ENCODE measurements at regions not wholly inside any gene's neighbourhood (a gene's known extent, or its start where the extent isn't known, plus 50 kb on each side); places are given as distances from the start of the nearest gene placed in this dataset.

DNA sequence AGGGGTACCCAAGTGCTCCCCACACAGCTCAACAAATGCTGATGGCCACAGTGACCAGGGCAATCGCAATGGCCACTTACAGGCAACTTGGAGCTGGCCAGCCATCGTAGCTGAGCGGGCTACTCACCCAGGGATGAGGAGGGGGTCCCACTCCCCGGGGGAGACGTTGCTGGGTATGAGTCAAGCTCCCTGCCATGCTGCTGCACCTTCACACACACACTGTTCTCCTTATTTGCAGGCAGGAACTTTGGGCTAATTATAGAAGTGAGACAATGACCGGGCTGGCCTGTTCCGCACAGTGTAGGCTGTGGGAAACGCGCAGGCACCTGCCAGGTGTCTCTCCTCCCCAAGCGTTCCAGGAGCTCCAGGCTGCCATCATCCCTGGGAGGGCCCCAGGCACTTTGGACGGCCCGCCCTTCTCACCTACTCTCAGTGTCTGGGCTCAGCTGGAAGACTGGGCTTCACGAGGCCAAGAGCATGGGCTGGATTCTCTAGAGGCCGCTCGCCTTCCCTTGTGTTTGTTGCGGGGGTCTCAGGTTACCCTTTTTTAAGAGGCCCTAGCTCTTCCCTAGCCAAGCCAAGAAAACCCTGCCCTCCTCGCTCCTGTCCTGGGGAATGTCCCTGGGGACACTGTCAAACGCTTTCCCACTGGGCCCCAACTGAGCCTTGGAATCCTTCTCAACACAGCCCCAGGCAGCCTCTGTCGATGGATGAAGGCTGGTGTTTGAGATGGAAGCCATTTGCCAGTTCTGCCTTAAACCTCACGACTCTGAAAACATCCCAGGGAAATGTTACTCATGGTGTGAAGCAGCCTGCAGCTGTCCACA, 73.0 kb downstream of the RTL6 start:
- H3K36me3 ChIP-seq (ENCODE audit: control insufficient read depth, insufficient read depth, low read length), result no peaks in the 10 kb centered on the region
- H3K79me2 ChIP-seq (ENCODE audit: control insufficient read depth, insufficient read depth, low read length), result no peaks in the 10 kb centered on the region
- H3K4me1 ChIP-seq (ENCODE audit: control insufficient read depth, extremely low read depth, insufficient read depth, low read length), result no peaks in the 10 kb centered on the region
- H3K9me3 ChIP-seq (ENCODE audit: control insufficient read depth, insufficient read depth, low read depth, low read length), result no peaks in the 10 kb centered on the region
- DNase-seq (ENCODE audit: low read depth in 2 of 2), result peak in 1 of 2 donors; percentile 21
- no peak overlapping the region for H3K9ac ChIP-seq (ENCODE audit: insufficient read depth, low read length)
- H3K27ac ChIP-seq (ENCODE audit: insufficient read depth, low read length), result no peak overlapping the region
- no peak overlapping the region for H3K4me3 ChIP-seq (replicated peaks in 1 of 4; ENCODE audit: control extremely low read depth in 1 of 4, insufficient read depth in 1 of 4, low read depth in 3 of 4, low read length in 4 of 4)
- H3K27me3 ChIP-seq (ENCODE audit: control insufficient read depth, insufficient read depth, low read length), result no peaks in the 10 kb centered on the region
- no peaks in the 10 kb centered on the region for H4K20me1 ChIP-seq (ENCODE audit: control insufficient read depth, extremely low read depth, insufficient read depth, low read length)
- H3K4me2 ChIP-seq (ENCODE audit: extremely low read depth, insufficient read depth, low read length), result no peak overlapping the region
- H2AFZ ChIP-seq (ENCODE audit: low read length), result no peak overlapping the region
- no peak for TF ChIP-seq EZH2 (IDR thresholded peaks at IDR 0.05; ENCODE audit: low read length, missing control alignments)
- TF ChIP-seq, protein P1, sequence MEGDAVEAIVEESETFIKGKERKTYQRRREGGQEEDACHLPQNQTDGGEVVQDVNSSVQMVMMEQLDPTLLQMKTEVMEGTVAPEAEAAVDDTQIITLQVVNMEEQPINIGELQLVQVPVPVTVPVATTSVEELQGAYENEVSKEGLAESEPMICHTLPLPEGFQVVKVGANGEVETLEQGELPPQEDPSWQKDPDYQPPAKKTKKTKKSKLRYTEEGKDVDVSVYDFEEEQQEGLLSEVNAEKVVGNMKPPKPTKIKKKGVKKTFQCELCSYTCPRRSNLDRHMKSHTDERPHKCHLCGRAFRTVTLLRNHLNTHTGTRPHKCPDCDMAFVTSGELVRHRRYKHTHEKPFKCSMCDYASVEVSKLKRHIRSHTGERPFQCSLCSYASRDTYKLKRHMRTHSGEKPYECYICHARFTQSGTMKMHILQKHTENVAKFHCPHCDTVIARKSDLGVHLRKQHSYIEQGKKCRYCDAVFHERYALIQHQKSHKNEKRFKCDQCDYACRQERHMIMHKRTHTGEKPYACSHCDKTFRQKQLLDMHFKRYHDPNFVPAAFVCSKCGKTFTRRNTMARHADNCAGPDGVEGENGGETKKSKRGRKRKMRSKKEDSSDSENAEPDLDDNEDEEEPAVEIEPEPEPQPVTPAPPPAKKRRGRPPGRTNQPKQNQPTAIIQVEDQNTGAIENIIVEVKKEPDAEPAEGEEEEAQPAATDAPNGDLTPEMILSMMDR (conservative IDR thresholded peaks at IDR 0.05 in 1 of 2, IDR thresholded peaks at IDR 0.05 in 1 of 2; ENCODE audit: low read depth in 1 of 2, low read length in 2 of 2), result no peak

DNA sequence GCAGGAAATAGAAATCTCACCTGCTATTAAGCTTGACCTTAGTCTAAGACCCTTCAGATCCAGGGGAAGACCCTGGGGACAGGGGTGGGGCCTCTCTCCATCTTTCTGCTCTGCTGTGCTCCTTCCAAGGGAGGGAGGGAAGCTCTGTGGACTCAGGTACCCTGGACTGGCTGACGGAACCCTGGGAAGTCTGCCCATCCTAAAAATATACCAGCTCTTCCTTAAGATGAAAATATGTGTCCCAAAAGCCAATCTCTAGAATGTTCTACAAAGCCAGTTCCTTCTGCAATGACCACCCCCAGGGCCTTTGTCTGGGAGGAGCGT, 73.7 kb downstream of the RTL6 start:
- Histone ChIP-seq H3K36me3 (ENCODE audit: control insufficient read depth, insufficient read depth, low read length) (no peaks in the 10 kb centered on the region), H3K4me3 (replicated peaks in 1 of 4; ENCODE audit: control extremely low read depth in 1 of 4, insufficient read depth in 1 of 4, low read depth in 3 of 4, low read length in 4 of 4) (no peak overlapping the region), H3K9ac (ENCODE audit: insufficient read depth, low read length) (no peak overlapping the region), H3K79me2 (ENCODE audit: control insufficient read depth, insufficient read depth, low read length) (no peaks in the 10 kb centered on the region), H3K4me1 (ENCODE audit: control insufficient read depth, extremely low read depth, insufficient read depth, low read length) (no peaks in the 10 kb centered on the region), H4K20me1 (ENCODE audit: control insufficient read depth, extremely low read depth, insufficient read depth, low read length) (no peaks in the 10 kb centered on the region), H3K4me2 (ENCODE audit: extremely low read depth, insufficient read depth, low read length) (no peak overlapping the region), H3K9me3 (ENCODE audit: control insufficient read depth, insufficient read depth, low read depth, low read length) (no peaks in the 10 kb centered on the region), H3K27me3 (ENCODE audit: control insufficient read depth, insufficient read depth, low read length) (peaks cover 2% of the 10 kb centered on the region), H2AFZ (ENCODE audit: low read length) (no peak overlapping the region), H3K27ac (ENCODE audit: insufficient read depth, low read length) (no peak overlapping the region)
- no peak for TF ChIP-seq EZH2 (IDR thresholded peaks at IDR 0.05; ENCODE audit: low read length, missing control alignments)
- TF ChIP-seq, protein P1 (conservative IDR thresholded peaks at IDR 0.05 in 1 of 2, IDR thresholded peaks at IDR 0.05 in 1 of 2; ENCODE audit: low read depth in 1 of 2, low read length in 2 of 2), result no peak
- no peak for DNase-seq (ENCODE audit: low read depth in 2 of 2)

DNA sequence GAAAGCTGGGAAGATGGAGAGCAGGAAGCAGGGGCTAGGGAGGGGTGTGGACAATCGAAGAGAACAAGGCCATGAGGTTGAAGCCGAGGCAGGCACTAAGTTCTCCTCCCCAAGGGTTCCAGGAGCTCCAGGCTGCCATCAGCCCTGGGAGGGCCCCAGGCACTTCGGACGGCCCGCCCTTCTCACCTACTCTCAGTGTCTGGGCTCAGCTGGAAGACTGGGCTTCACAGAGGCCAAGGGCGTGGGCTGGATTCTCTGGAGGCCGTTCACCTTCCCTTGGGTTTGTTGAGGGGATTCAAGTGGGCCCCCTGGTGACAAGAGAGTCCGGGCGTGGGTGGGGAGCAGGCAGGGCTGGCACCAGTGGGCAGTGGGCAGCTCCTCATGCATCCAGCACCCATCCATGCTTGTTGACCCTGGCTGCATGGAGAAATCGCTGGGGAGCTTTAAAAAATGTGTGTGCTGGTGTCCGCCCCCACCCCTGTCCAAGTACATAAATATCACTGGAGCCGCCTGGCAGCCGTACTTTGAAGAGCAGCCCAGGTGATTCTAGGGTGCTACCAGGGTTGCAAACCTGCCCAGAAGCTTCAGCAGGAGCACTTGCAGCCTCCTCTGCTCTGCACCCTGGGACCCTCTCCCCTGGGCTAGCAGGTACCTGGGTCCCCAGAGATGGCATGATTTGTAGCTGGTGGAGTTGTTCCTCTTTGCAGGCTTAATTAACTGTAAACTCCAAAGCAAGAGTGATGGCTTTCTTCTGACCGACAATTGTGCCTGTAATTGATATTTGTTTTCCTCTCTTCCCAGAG, 74.3 kb downstream of the RTL6 start:
- H3K9ac ChIP-seq (ENCODE audit: insufficient read depth, low read length), result no peak overlapping the region
- DNase-seq (ENCODE audit: low read depth in 2 of 2), result no peak

More for the DNA sequence above, 74.3 kb downstream of the RTL6 start:
- TF ChIP-seq EZH2 (IDR thresholded peaks at IDR 0.05; ENCODE audit: low read length, missing control alignments), result no peak
- TF ChIP-seq, protein P1 (conservative IDR thresholded peaks at IDR 0.05 in 1 of 2, IDR thresholded peaks at IDR 0.05 in 1 of 2; ENCODE audit: low read depth in 1 of 2, low read length in 2 of 2), result no peak
- Histone ChIP-seq H3K27ac (ENCODE audit: insufficient read depth, low read length) (no peak overlapping the region), H3K4me3 (replicated peaks in 1 of 4; ENCODE audit: control extremely low read depth in 1 of 4, insufficient read depth in 1 of 4, low read depth in 3 of 4, low read length in 4 of 4) (no peak overlapping the region), H3K36me3 (ENCODE audit: control insufficient read depth, insufficient read depth, low read length) (no peaks in the 10 kb centered on the region), H4K20me1 (ENCODE audit: control insufficient read depth, extremely low read depth, insufficient read depth, low read length) (no peaks in the 10 kb centered on the region), H2AFZ (ENCODE audit: low read length) (no peak overlapping the region), H3K4me1 (ENCODE audit: control insufficient read depth, extremely low read depth, insufficient read depth, low read length) (no peaks in the 10 kb centered on the region), H3K4me2 (ENCODE audit: extremely low read depth, insufficient read depth, low read length) (no peak overlapping the region), H3K79me2 (ENCODE audit: control insufficient read depth, insufficient read depth, low read length) (no peaks in the 10 kb centered on the region), H3K9me3 (ENCODE audit: control insufficient read depth, insufficient read depth, low read depth, low read length) (no peaks in the 10 kb centered on the region), H3K27me3 (ENCODE audit: control insufficient read depth, insufficient read depth, low read length) (peaks cover 3% of the 10 kb centered on the region)
